Erythroblast (primary cell): ENCODE measurements at regions not wholly inside any gene's neighbourhood (a gene's known extent, or its start where the extent isn't known, plus 50 kb on each side); places are given as distances from the start of the nearest gene placed in this dataset.

ENCODE experiments used
- GATA1 ChIP-seq: IDR thresholded peaks from 2 replicates; pipeline ENCODE4 v1.6.1; 2011; ENCODE audit warnings: low read depth, mild to moderate bottlenecking, control low read depth, low read length, moderate library complexity
- POLR2A ChIP-seq: IDR thresholded peaks from 2 replicates; pipeline ENCODE4 v1.6.1; 2011; ENCODE audit warnings: mild to moderate bottlenecking, low read length

DNA sequence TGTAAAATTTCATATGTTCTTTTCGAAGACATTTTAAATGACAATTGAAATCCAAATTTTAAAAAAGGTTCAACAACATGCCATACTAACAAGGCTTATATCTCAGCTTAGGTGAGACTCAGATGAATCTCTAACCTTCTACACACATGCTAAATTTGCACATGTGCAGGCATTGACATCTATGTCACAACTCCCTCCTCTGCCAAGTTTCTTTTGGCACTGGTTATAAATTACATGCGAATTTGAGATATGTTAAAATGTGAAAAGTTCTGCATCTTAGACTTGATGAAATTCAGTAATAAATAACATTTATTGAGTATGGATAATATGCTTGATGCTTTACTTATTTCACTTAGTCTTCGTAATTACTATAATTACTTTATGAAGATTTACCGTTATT lies 234.3 kb downstream of the TLE4 start:
- TF ChIP-seq POLR2A (no peak), GATA1 (no peak)
